WTC11 (cell line): ENCODE measurements at regions not wholly inside any gene's neighbourhood (a gene's known extent, or its start where the extent isn't known, plus 50 kb on each side); places are given as distances from the start of the nearest gene placed in this dataset.

Experiments
- ATAC-seq: fragments of 200-7000 bp; cut with Tn5 transposase; 2 replicates; pipeline ENCODE4 v1.10.0; 2021; ENCODE audit warnings: mild to moderate bottlenecking, moderate library complexity
- CTCF ChIA-PET: fragments of 300-600 bp; sonication (Branson Sonifier 250); formaldehyde crosslinking; loops from one replicate; lab custom pipeline; 2021; ENCODE audit warnings: antibody characterized with exemption; lab: Charles Lee
- POLR2A ChIA-PET: fragments of 350-600 bp; sonication (Branson Sonifier 250); formaldehyde crosslinking; loops from one replicate; lab custom pipeline; 2021; ENCODE audit warnings: antibody characterized with exemption; lab: Charles Lee
- DNase-seq: peaks from one replicate; pipeline ENCODE4 v3.0.0; 2021; ENCODE audit warnings: low spot score
- H3K27ac Mint-ChIP-seq: 2 replicates; pipeline ENCODE4 v1.8.0; 2021; ENCODE audit warnings: mixed read lengths
- H3K27me3 Mint-ChIP-seq: 2 replicates; pipeline ENCODE4 v1.8.0; 2021; ENCODE audit warnings: low read depth, mild to moderate bottlenecking, moderate library complexity, mixed read lengths
- H3K36me3 Mint-ChIP-seq: 2 replicates; pipeline ENCODE4 v1.8.0; 2021; ENCODE audit warnings: mixed read lengths
- H3K4me1 Mint-ChIP-seq: 2 replicates; pipeline ENCODE4 v1.8.0; 2022; ENCODE audit warnings: mixed read lengths
- H3K4me3 Mint-ChIP-seq: 2 replicates; pipeline ENCODE4 v1.8.0; 2021; ENCODE audit warnings: mild to moderate bottlenecking, moderate library complexity, mixed read lengths
- H3K9me3 Mint-ChIP-seq: 2 replicates; pipeline ENCODE4 v1.8.0; 2021; ENCODE audit warnings: mixed read lengths
- AR ChIP-seq: fragments of 250-450 bp; sonication (Bioruptor Pico); IDR thresholded peaks from 2 replicates; pipeline ENCODE4 v1.9.0; 2021; ENCODE audit warnings: mild to moderate bottlenecking
- ATF1 ChIP-seq: sonication (generic); formaldehyde crosslinking; IDR thresholded peaks from 2 replicates; pipeline ENCODE4 v1.8.1; 2023; ENCODE audit warnings: mild to moderate bottlenecking, moderate library complexity, missing genetic modification reagents
- ATF2 ChIP-seq: sonication (generic); formaldehyde crosslinking; IDR thresholded peaks from 2 replicates; pipeline ENCODE4 v1.8.1; 2022; ENCODE audit warnings: low read depth, missing genetic modification reagents, borderline replicate concordance
- CREB1 ChIP-seq: sonication (generic); formaldehyde crosslinking; IDR thresholded peaks from 2 replicates; pipeline ENCODE4 v1.8.0; 2023; ENCODE audit warnings: mild to moderate bottlenecking, missing genetic modification reagents
- ETV6 ChIP-seq: sonication (generic); formaldehyde crosslinking; IDR thresholded peaks from 2 replicates; pipeline ENCODE4 v1.8.1; 2022; ENCODE audit warnings: mild to moderate bottlenecking, missing genetic modification reagents
- FOXP1 ChIP-seq: sonication (generic); formaldehyde crosslinking; IDR thresholded peaks from 2 replicates; pipeline ENCODE4 v1.8.0; 2022; ENCODE audit warnings: missing genetic modification reagents, mild to moderate bottlenecking, moderate library complexity, borderline replicate concordance
- GABPB1 ChIP-seq: sonication (generic); formaldehyde crosslinking; IDR thresholded peaks from 2 replicates; pipeline ENCODE4 v1.8.1; 2023; ENCODE audit warnings: mild to moderate bottlenecking, missing genetic modification reagents
- GRHL2 ChIP-seq: fragments of 250-450 bp; sonication (Bioruptor Pico); IDR thresholded peaks from 2 replicates; pipeline ENCODE4 v1.8.0; 2022; ENCODE audit warnings: mild to moderate bottlenecking, moderate library complexity; ENCODE audit not compliant: insufficient replicate concordance, severe bottlenecking
- KAT7 ChIP-seq: sonication (generic); formaldehyde crosslinking; IDR thresholded peaks from 2 replicates; pipeline ENCODE4 v1.8.1; 2023; ENCODE audit warnings: missing genetic modification reagents, mild to moderate bottlenecking, borderline replicate concordance
- MYBL2 ChIP-seq: sonication (generic); formaldehyde crosslinking; IDR thresholded peaks from 2 replicates; pipeline ENCODE4 v1.8.1; 2023; ENCODE audit warnings: mild to moderate bottlenecking, moderate library complexity, missing genetic modification reagents
- NFATC4 ChIP-seq: fragments of 250-450 bp; sonication (Bioruptor Pico); IDR thresholded peaks from 2 replicates; pipeline ENCODE4 v1.9.0; 2021; ENCODE audit warnings: mild to moderate bottlenecking
- NFE2L1 ChIP-seq: sonication (generic); formaldehyde crosslinking; IDR thresholded peaks from 2 replicates; pipeline ENCODE4 v1.8.1; 2023; ENCODE audit warnings: missing genetic modification reagents
- OVOL2 ChIP-seq: fragments of 250-450 bp; sonication (Bioruptor Pico); IDR thresholded peaks from 2 replicates; pipeline ENCODE4 v1.9.0; 2021; ENCODE audit warnings: mild to moderate bottlenecking, borderline replicate concordance
- PRRX2 ChIP-seq: fragments of 250-450 bp; sonication (Bioruptor Pico); IDR thresholded peaks from 2 replicates; pipeline ENCODE4 v1.8.0; 2021; ENCODE audit warnings: mild to moderate bottlenecking
- RORB ChIP-seq: fragments of 250-450 bp; sonication (Bioruptor Pico); IDR thresholded peaks from 2 replicates; pipeline ENCODE4 v1.9.0; 2021; ENCODE audit warnings: mild to moderate bottlenecking
- ZNF121 ChIP-seq: sonication (generic); formaldehyde crosslinking; IDR thresholded peaks from 2 replicates; pipeline ENCODE4 v1.8.0; 2023; ENCODE audit warnings: missing genetic modification reagents
- ZNF317 ChIP-seq: sonication (generic); formaldehyde crosslinking; IDR thresholded peaks from 2 replicates; pipeline ENCODE4 v1.8.1; 2023; ENCODE audit warnings: low read depth, mild to moderate bottlenecking, moderate library complexity, missing genetic modification reagents, borderline replicate concordance
- ZNF416 ChIP-seq: fragments of 250-450 bp; sonication (Bioruptor Pico); IDR thresholded peaks from 2 replicates; pipeline ENCODE4 v1.9.0; 2021; ENCODE audit warnings: mild to moderate bottlenecking, inconsistent platforms
- TF ChIP-seq, protein P1 (sequence below): sonication (generic); formaldehyde crosslinking; IDR thresholded peaks from 2 replicates; pipeline ENCODE4 v1.8.0; 2022; ENCODE audit warnings: mild to moderate bottlenecking, missing genetic modification reagents
- TF ChIP-seq, protein P2 (sequence below): fragments of 200-600 bp; IDR thresholded peaks from 2 replicates; pipeline ENCODE4 v1.8.0; 2022; ENCODE audit warnings: antibody characterized with exemption

- POLR2A ChIA-PET: no interaction called here
- TF ChIP-seq NFE2L1: no peak
- TF ChIP-seq, all 79 proteins: peak for 0
- H3K36me3 Mint-ChIP-seq: peaks cover 49% of the 10 kb centered on the region
- peaks cover 56% of the 10 kb centered on the region for H3K9me3 Mint-ChIP-seq
- H3K27ac Mint-ChIP-seq: no peak overlapping the region
- ATAC-seq (no peak), DNase-seq (no peak)
- no peak overlapping the region for H3K4me3 Mint-ChIP-seq
- CTCF ChIA-PET: no interaction called here
- no peaks in the 10 kb centered on the region; the same call in 1 of the 2 replicates for H3K27me3 Mint-ChIP-seq
- H3K4me1 Mint-ChIP-seq: peaks cover 7% of the 10 kb centered on the region
These were observed 276.1 kb downstream of the LMX1A start for GRCh38 chr1:165080253-165080896.

DNA sequence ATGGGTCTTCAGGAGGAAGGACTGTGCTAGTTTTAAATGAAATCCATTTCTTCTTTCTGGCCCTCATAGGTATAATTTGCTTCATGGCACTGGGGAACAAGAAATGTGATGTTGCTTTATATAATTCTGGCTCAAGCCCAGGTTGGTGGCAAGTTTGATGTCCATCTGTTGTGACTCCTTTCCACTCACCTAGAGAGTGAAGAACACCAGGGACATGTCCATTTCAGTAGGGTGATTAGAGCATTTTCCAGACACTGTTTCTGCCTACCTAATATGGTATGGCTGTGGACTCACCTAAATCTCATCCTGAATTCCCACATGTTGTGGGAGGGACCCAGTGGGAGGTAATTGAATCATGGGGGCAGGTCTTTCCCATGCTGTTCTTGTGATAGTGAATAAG lies 278.1 kb downstream of the LMX1A start:
- no peak for TF ChIP-seq PRRX2 (CRISPR knock-in tag)
- TF ChIP-seq OVOL2 (CRISPR knock-in tag): no peak
- no peak for TF ChIP-seq ETV6 (CRISPR knock-in tag)
- TF ChIP-seq GRHL2: no peak
- TF ChIP-seq KAT7 (CRISPR knock-in tag): no peak
- no peak for TF ChIP-seq NFE2L1
- TF ChIP-seq ZNF416 (CRISPR knock-in tag): no peak
- TF ChIP-seq, protein P1, sequence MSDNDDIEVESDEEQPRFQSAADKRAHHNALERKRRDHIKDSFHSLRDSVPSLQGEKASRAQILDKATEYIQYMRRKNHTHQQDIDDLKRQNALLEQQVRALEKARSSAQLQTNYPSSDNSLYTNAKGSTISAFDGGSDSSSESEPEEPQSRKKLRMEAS (CRISPR knock-in tag): no peak
- no peak for TF ChIP-seq ATF2 (CRISPR knock-in tag)
- TF ChIP-seq CREB1 (CRISPR knock-in tag): no peak
- TF ChIP-seq FOXP1 (CRISPR knock-in tag): no peak
- no peak for TF ChIP-seq ATF1 (CRISPR knock-in tag)
- TF ChIP-seq, protein P2, sequence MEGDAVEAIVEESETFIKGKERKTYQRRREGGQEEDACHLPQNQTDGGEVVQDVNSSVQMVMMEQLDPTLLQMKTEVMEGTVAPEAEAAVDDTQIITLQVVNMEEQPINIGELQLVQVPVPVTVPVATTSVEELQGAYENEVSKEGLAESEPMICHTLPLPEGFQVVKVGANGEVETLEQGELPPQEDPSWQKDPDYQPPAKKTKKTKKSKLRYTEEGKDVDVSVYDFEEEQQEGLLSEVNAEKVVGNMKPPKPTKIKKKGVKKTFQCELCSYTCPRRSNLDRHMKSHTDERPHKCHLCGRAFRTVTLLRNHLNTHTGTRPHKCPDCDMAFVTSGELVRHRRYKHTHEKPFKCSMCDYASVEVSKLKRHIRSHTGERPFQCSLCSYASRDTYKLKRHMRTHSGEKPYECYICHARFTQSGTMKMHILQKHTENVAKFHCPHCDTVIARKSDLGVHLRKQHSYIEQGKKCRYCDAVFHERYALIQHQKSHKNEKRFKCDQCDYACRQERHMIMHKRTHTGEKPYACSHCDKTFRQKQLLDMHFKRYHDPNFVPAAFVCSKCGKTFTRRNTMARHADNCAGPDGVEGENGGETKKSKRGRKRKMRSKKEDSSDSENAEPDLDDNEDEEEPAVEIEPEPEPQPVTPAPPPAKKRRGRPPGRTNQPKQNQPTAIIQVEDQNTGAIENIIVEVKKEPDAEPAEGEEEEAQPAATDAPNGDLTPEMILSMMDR: no peak
- TF ChIP-seq NFATC4 (CRISPR knock-in tag): no peak
- no peak for TF ChIP-seq AR
- no peak for TF ChIP-seq ZNF121 (CRISPR knock-in tag)
- TF ChIP-seq RORB (CRISPR knock-in tag): no peak
- TF ChIP-seq GABPB1: no peak
- no peak for TF ChIP-seq MYBL2 (CRISPR knock-in tag)
- no peak for TF ChIP-seq ZNF317 (CRISPR knock-in tag)
- no peak for DNase-seq
- Mint-ChIP-seq H3K4me3 (no peak overlapping the region), H3K4me1 (peaks cover under 1% of the 10 kb centered on the region; the same call in 1 of the 2 replicates), H3K9me3 (peaks cover 38% of the 10 kb centered on the region), H3K27me3 (no peaks in the 10 kb centered on the region; the same call in 1 of the 2 replicates), H3K27ac (no peak overlapping the region), H3K36me3 (peaks cover 32% of the 10 kb centered on the region)
- ChIA-PET CTCF (interaction anchor here (0.6 kb wide), 2 partner anchors 25 to 274 kb away, joined by 3 to 5 read pairs; no protein-coding TSS in a partner anchor), POLR2A (no interaction called here)
- ATAC-seq: no peak
